ENCODE measurements at regions not wholly inside any gene's neighbourhood (a gene's known extent, or its start where the extent isn't known, plus 50 kb on each side); places are given as distances from the start of the nearest gene placed in this dataset.

DNA sequence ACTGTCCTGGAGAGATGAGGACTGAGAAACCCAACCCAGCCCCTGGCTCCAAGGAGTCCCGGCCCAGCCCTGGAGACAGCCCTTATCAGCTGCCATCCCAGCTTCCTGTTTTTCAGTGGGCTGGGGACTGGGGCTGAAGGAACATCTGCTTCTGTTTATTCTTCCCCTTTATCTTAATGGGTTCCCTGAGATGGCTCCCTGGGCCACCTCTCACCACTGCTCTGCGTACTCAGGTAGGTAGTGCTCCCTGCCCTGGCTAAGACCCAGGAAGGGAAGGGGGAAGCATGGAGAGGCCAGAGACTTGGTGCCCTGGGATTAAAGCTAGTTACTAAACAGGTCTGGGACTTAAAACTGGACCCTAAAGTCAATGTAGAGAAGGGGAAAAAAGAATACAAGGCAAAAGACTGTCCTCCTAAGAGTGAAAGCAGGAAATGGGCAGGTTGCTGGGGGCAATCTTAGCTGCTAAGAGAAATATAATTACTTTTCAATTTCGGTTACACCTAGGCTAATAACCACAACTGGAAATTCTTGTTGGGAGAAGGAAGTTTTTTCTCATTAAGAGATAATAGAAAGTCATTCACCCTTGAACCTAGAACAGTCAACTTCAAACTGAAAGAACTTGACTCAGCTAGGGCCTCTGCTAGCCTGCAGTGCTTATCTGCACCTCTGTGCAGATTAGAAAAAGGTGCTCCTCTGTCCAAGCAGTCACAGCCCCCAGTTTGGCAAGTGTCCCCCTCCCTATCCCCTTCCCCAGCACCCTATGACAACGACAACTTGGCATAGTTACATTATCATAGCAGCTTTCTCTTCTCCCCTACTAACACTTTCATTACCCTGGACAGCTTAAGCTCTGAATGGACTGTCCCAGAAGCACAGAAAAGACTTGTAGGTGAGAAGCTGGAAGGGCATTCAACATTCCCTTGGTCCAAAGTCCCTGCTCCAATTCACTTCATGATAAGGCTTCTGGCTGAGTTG is 65.6 kb upstream of the KDM7A start:
- no peak for DNase-seq (ENCODE audit: low read depth in 4 of 4, low spot score in 3 of 4)

DNA sequence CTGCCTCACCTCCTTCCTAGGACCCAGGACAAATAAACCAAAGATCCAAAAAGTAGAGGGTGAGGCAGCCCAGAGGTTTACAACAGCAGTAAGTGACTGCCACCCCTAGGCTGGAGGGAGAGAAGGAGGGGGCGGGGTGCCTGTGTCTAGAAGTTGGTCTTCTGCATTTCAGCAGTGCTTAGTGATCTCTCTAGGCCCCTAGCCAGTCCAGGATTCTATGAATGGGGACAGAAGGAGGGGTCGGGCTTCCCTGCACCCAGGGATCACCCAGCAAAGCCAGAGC is 62.8 kb upstream of the KDM7A start:
- DNase-seq (ENCODE audit: low read depth in 4 of 4, low spot score in 3 of 4) = no peak

DNA sequence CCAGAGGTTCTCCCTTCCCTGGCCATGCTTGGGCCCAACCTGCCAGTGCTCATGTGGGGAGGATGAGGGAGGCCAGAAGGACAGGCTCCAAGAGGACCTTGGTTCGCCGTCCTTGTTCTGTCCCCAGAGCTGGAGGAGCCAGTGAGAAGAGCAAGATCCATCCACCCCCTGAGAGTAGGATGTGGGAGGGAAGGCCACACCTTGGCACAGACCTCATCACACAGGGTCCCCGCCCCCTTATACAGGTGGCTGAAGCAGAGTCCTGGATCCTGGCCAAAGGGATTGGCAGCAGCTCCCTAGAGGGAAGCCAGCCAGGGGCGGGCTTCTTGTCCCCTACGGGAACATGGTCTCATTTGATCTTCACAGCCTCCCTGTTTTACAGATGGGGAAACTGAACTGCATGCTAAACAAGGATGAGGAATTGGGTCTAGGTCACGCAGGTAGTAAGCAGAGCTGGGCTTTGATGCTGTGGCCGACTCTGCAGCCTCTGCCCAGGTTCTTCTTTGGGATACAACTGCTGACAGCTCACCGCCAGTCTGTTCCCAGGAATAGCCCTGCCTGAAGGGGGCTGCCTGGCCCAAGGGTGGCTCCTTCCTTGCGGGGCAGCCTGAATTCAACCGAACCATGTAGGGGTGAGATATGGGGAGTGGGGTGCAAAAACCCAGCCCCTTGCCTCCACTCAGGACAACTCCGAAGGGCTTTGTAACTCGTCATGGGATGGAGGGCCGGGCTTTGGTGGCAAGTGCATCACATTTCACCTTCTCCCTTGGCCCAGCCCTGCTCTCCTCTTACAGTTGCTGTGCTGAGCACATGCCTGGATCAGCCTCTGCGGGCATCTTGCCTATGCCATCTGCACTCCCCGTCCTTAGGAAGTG is 62.2 kb upstream of the KDM7A start:
- no peak for DNase-seq (ENCODE audit: low read depth in 4 of 4, low spot score in 3 of 4)

- no peak for DNase-seq (ENCODE audit: low read depth in 4 of 4, low spot score in 3 of 4)
Observed at GRCh38 chr7:140237390-140237789, 60.6 kb upstream of the KDM7A start.

GRCh38 chr7:140236626-140237025 is 59.8 kb upstream of the KDM7A start:
- DNase-seq (ENCODE audit: low read depth in 4 of 4, low spot score in 3 of 4) = no peak

DNA sequence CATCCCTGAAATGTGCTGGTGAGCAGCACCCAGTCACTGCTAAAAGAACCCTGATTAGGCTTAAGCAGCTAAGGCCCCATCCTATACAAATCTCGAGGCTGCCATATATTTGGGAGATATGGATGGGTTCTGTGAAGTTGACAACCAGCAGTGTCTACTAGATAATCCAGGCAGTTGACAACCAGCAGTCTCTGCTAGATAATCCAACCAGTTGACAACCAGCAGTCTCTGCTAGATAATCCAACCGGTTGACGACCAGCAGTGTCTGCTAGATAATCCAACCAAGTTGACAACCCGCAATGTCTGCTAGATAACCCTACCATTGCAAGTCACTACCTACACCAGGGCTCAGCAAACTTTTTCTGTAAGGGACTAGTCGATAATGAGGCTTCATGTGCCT is 58.3 kb upstream of the KDM7A start:
- no peak for DNase-seq (ENCODE audit: low read depth in 4 of 4, low spot score in 3 of 4)

GRCh38 chr7:140232957-140233917 is 56.5 kb upstream of the KDM7A start:
- no peak for DNase-seq (ENCODE audit: low read depth in 4 of 4, low spot score in 3 of 4)

GRCh38 chr7:140231771-140232491 is 55.1 kb upstream of the KDM7A start:
- no peak for DNase-seq (ENCODE audit: low read depth in 4 of 4, low spot score in 3 of 4)

- no peak for DNase-seq (ENCODE audit: low read depth in 4 of 4, low spot score in 3 of 4)
Observed at GRCh38 chr7:140230861-140231770, 54.3 kb upstream of the KDM7A start.

DNA sequence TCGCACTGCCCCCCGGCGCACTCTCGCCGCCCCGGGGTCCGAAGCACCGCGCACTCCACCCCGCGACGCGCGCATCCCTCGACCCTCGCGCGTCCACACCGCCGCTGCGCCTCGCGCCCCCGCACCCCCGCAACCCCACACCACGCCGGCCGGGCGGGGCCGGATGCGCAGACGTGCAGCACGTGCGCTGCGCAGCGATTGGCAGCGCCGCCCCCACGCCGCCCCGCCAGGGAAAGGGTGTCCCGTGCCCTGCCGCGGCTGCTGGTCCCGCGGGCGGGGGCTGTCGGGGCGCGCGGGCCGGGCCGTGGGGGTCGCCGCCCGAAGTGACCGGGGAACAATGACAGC is 53.7 kb upstream of the KDM7A start:
- no peak for DNase-seq (ENCODE audit: low read depth in 4 of 4, low spot score in 3 of 4)

GRCh38 chr7:140229591-140230515 is 53.1 kb upstream of the KDM7A start:
- DNase-seq (ENCODE audit: low read depth in 4 of 4, low spot score in 3 of 4) = no peak

DNA sequence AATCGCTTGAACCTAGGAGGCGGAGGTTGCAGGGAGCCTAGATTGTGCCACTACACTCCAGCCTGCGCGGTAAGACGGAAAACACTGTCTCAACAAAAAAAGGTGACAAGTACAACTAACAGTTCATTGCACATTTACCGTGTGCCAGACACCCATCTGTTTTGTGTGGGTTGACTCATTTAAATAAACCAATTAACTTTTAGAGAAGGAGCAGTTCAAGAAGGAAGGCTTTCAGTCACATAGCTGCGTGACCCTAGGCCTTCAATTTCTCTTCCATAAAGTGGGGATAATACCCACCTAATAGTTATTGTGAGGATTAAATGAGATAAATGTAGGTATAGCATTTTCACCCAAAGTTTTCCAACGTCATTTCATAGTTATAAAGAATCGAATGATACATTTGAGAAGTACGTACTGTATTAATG is 52.3 kb upstream of the KDM7A start:
- DNase-seq (ENCODE audit: low read depth in 4 of 4, low spot score in 3 of 4) = no peak

Data from left renal pelvis (tissue), 4 donors.